ENCODE measurements at regions not wholly inside any gene's neighbourhood (a gene's known extent, or its start where the extent isn't known, plus 50 kb on each side); places are given as distances from the start of the nearest gene placed in this dataset.

- TF ChIP-seq CTCF (conservative IDR thresholded peaks at IDR 0.05; ENCODE audit: low read length) (peak; percentile 59), EZH2phosphoT487 (IDR thresholded peaks at IDR 0.05; ENCODE audit: borderline replicate concordance) (no peak)
Measured at GRCh38 chr10:60549686-60550085, 160.0 kb upstream of the ANK3 start.
